ENCODE measurements at regions not wholly inside any gene's neighbourhood (a gene's known extent, or its start where the extent isn't known, plus 50 kb on each side); places are given as distances from the start of the nearest gene placed in this dataset.

DNA sequence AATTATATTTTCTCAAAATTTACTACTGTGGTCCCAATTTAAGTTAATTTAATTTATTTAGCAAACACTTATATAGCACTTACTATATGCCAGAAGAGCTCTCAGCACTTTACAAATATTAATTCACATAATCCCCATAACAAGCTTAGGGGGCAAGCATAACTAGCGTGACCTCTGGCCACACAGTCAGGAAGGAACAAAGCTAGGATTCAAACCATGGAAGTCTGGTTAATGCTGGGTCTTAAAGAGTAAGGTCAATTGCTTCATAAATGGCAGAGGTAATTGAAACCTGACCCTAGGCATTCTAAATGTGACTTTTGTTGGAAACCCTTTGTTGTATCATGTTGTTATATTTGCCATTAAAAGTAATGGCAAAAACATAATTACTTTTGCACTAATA, 279.5 kb upstream of the EMCN start:
- H3K27me3 ChIP-seq (ENCODE audit: insufficient read depth): no peaks in the 10 kb centered on the region
- ChIA-PET POLR2A (no interaction called here), CTCF (interaction anchor here (1.0 kb wide), 1 partner anchor 21 kb away, joined by 3 read pairs; no protein-coding TSS in a partner anchor)
- H3K9me2 ChIP-seq: no peaks in the 10 kb centered on the region
- no peaks in the 10 kb centered on the region for H3K36me3 ChIP-seq (replicated peaks in 1 of 2; ENCODE audit: control insufficient read depth in 1 of 2, insufficient read depth in 2 of 2, low read length in 1 of 2)
- no peaks in the 10 kb centered on the region for H3F3A ChIP-seq (replicated peaks; ENCODE audit: insufficient read depth)
- H3K9me3 ChIP-seq: no peaks in the 10 kb centered on the region
- H3K4me2 ChIP-seq: no peak overlapping the region
- H3K9ac ChIP-seq: no peak overlapping the region
- H3K79me2 ChIP-seq (ENCODE audit: insufficient read depth): no peaks in the 10 kb centered on the region
- WGBS (ENCODE audit: low lambda C conversion rate): 100% methylated on average over 1 of the region's 1 CpG
- H3K4me3 ChIP-seq (ENCODE audit: low read depth in 2 of 2, low read length in 1 of 2): no peak overlapping the region
- no peaks in the 10 kb centered on the region; a peak in 1 of 4 replicates for H3K4me1 ChIP-seq (ENCODE audit: control insufficient read depth in 1 of 2, insufficient read depth in 2 of 2, low read depth in 1 of 2, low read length in 1 of 2)
- no peaks in the 10 kb centered on the region for H4K20me1 ChIP-seq (ENCODE audit: insufficient read depth)
- DNase-seq: no peak
- no peak overlapping the region for H3K27ac ChIP-seq (ENCODE audit: low read depth in 2 of 2, low read length in 1 of 2)
- TF ChIP-seq MXI1 (IDR thresholded peaks at IDR 0.05; ENCODE audit: low read depth, low read length) (no peak), TCF12 (IDR thresholded peaks at IDR 0.05) (no peak)
- no peak overlapping the region for H2AFZ ChIP-seq (ENCODE audit: low read depth)

GRCh38 chr4:100796332-100796731, 278.5 kb upstream of the EMCN start:
- ChIA-PET POLR2A (no interaction called here), CTCF (no interaction called here)
- H3K9ac ChIP-seq: no peak overlapping the region

More at GRCh38 chr4:100796332-100796731, 278.5 kb upstream of the EMCN start:
- H2AFZ ChIP-seq (ENCODE audit: low read depth): no peak overlapping the region
- WGBS (ENCODE audit: low lambda C conversion rate): 67% methylated on average over 2 of the region's 2 CpGs
- no peak overlapping the region for H3K4me3 ChIP-seq (ENCODE audit: low read depth in 2 of 2, low read length in 1 of 2)
- H3K4me2 ChIP-seq: no peak overlapping the region
- H3K79me2 ChIP-seq (ENCODE audit: insufficient read depth): no peaks in the 10 kb centered on the region
- H3K4me1 ChIP-seq (ENCODE audit: control insufficient read depth in 1 of 2, insufficient read depth in 2 of 2, low read depth in 1 of 2, low read length in 1 of 2): no peaks in the 10 kb centered on the region; a peak in 1 of 4 replicates
- no peaks in the 10 kb centered on the region for H3K27me3 ChIP-seq (ENCODE audit: insufficient read depth)
- H3K36me3 ChIP-seq (replicated peaks in 1 of 2; ENCODE audit: control insufficient read depth in 1 of 2, insufficient read depth in 2 of 2, low read length in 1 of 2): no peaks in the 10 kb centered on the region
- no peaks in the 10 kb centered on the region for H3F3A ChIP-seq (replicated peaks; ENCODE audit: insufficient read depth)
- no peaks in the 10 kb centered on the region for H4K20me1 ChIP-seq (ENCODE audit: insufficient read depth)
- no peak for DNase-seq
- no peaks in the 10 kb centered on the region for H3K9me3 ChIP-seq
- H3K9me2 ChIP-seq: no peaks in the 10 kb centered on the region
- TF ChIP-seq YY1 (IDR thresholded peaks at IDR 0.05; ENCODE audit: low read depth): no peak
- no peak for TF ChIP-seq USF1 (IDR thresholded peaks at IDR 0.05; ENCODE audit: borderline replicate concordance, low read depth)
- TF ChIP-seq MAX (IDR thresholded peaks at IDR 0.05; ENCODE audit: low read depth): no peak
- TF ChIP-seq MXI1 (IDR thresholded peaks at IDR 0.05; ENCODE audit: low read depth, low read length): no peak
- TF ChIP-seq, protein P1, sequence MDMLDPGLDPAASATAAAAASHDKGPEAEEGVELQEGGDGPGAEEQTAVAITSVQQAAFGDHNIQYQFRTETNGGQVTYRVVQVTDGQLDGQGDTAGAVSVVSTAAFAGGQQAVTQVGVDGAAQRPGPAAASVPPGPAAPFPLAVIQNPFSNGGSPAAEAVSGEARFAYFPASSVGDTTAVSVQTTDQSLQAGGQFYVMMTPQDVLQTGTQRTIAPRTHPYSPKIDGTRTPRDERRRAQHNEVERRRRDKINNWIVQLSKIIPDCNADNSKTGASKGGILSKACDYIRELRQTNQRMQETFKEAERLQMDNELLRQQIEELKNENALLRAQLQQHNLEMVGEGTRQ (IDR thresholded peaks at IDR 0.05; ENCODE audit: borderline replicate concordance, low read depth, low read length): no peak
- TF ChIP-seq SIN3A (IDR thresholded peaks at IDR 0.05; ENCODE audit: borderline replicate concordance, low read depth, low read length): no peak
- TF ChIP-seq FOSL2 (IDR thresholded peaks at IDR 0.05; ENCODE audit: borderline replicate concordance, low read depth): no peak
- no peak for TF ChIP-seq ELF1 (IDR thresholded peaks at IDR 0.05)
- TF ChIP-seq MEF2A (IDR thresholded peaks at IDR 0.05; ENCODE audit: borderline replicate concordance, low read depth): no peak
- no peak for TF ChIP-seq POLR2AphosphoS5 (IDR thresholded peaks at IDR 0.05; ENCODE audit: low read depth, low read length)
- TF ChIP-seq, protein P2, sequence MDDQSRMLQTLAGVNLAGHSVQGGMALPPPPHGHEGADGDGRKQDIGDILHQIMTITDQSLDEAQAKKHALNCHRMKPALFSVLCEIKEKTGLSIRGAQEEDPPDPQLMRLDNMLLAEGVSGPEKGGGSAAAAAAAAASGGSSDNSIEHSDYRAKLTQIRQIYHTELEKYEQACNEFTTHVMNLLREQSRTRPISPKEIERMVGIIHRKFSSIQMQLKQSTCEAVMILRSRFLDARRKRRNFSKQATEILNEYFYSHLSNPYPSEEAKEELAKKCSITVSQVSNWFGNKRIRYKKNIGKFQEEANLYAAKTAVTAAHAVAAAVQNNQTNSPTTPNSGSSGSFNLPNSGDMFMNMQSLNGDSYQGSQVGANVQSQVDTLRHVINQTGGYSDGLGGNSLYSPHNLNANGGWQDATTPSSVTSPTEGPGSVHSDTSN (IDR thresholded peaks at IDR 0.05): no peak
- TF ChIP-seq GATA2 (CRISPR knock-in tag; IDR thresholded peaks at IDR 0.05): no peak
- TF ChIP-seq RCOR1 (IDR thresholded peaks at IDR 0.05; ENCODE audit: low read length): no peak
- no peak for TF ChIP-seq RFX5 (IDR thresholded peaks at IDR 0.05; ENCODE audit: low read length)
- no peak for TF ChIP-seq NFIC (IDR thresholded peaks at IDR 0.05; ENCODE audit: borderline replicate concordance)
- no peak for TF ChIP-seq CHD2 (IDR thresholded peaks at IDR 0.05; ENCODE audit: low read length, partially characterized antibody)
- TF ChIP-seq FOXJ3 (CRISPR knock-in tag; IDR thresholded peaks at IDR 0.05): no peak
- TF ChIP-seq NRF1 (IDR thresholded peaks at IDR 0.05; ENCODE audit: low read depth, low read length): no peak
- no peak for TF ChIP-seq EP300 (IDR thresholded peaks at IDR 0.05; ENCODE audit: borderline replicate concordance in 1 of 2, low read depth in 1 of 2, low read length in 1 of 2)
- TF ChIP-seq RAD21 (IDR thresholded peaks at IDR 0.05; ENCODE audit: low read length): no peak
- no peak overlapping the region for H3K27ac ChIP-seq (ENCODE audit: low read depth in 2 of 2, low read length in 1 of 2)

Measured in SK-N-SH (cell line).